Sigmoid colon (tissue), 4 donors: ENCODE measurements at regions not wholly inside any gene's neighbourhood (a gene's known extent, or its start where the extent isn't known, plus 50 kb on each side); places are given as distances from the start of the nearest gene placed in this dataset.

ENCODE experiments used
- CTCF ChIP-seq, 4 experiments: fragments of 450-650 bp in 3 of 4; fragments of 200-600 bp in 1 of 4; IDR thresholded peaks; one replicate each; pipeline ENCODE4 v1.5.1; 2016 to 2019; ENCODE audit warnings: antibody characterized with exemption in 4 of 4, mild to moderate bottlenecking in 3 of 4, moderate library complexity in 2 of 4
- EP300 ChIP-seq, 4 donors: sonication (generic); formaldehyde crosslinking; IDR thresholded peaks; one replicate each; pipeline ENCODE4 v1.6.1; 2017; ENCODE audit warnings: antibody characterized with exemption in 4 of 4
- POLR2A ChIP-seq, 2 donors: fragments of 450-650 bp; IDR thresholded peaks; one replicate each; pipeline ENCODE4 v1.6.1; 2016; ENCODE audit warnings: antibody characterized with exemption in 2 of 2, mild to moderate bottlenecking in 2 of 2, moderate library complexity in 2 of 2

- no peak for TF ChIP-seq POLR2A (IDR thresholded peaks at IDR 0.05)
- TF ChIP-seq CTCF (IDR thresholded peaks at IDR 0.05): no peak
- TF ChIP-seq EP300 (IDR thresholded peaks at IDR 0.05): no peak
Observed at GRCh38 chrX:81959964-81960363, 758.1 kb downstream of the SH3BGRL start.
